Subcutaneous abdominal adipose tissue (tissue), 5 donors: ENCODE measurements at regions not wholly inside any gene's neighbourhood (a gene's known extent, or its start where the extent isn't known, plus 50 kb on each side); places are given as distances from the start of the nearest gene placed in this dataset.

Experiments used
- H3K27ac ChIP-seq: one replicate; pipeline ENCODE4 v1.7.0; 2013; ENCODE audit warnings: low read depth, mild to moderate bottlenecking, inconsistent platforms, low read length, moderate library complexity
- H3K27me3 ChIP-seq, 5 donors: one replicate each; pipeline ENCODE4 v1.7.0; 2013; ENCODE audit warnings: low read length in 5 of 5, inconsistent platforms in 1 of 5; ENCODE audit not compliant: control insufficient read depth in 5 of 5, insufficient read depth in 4 of 5
- H3K36me3 ChIP-seq, 5 donors: one replicate each; pipeline ENCODE4 v1.7.0; 2013; ENCODE audit warnings: low read length in 5 of 5; ENCODE audit not compliant: control insufficient read depth in 5 of 5, insufficient read depth in 5 of 5
- H3K4me1 ChIP-seq, 5 donors: one replicate each; pipeline ENCODE4 v1.7.0; 2013; ENCODE audit warnings: low read length in 5 of 5, mild to moderate bottlenecking in 3 of 5, moderate library complexity in 1 of 5; ENCODE audit not compliant: control insufficient read depth in 5 of 5, insufficient read depth in 5 of 5
- H3K4me3 ChIP-seq, 5 donors: one replicate each; pipeline ENCODE4 v1.7.0; 2013; ENCODE audit warnings: low read length in 5 of 5, low read depth in 1 of 5
- H3K9ac ChIP-seq, 5 donors: one replicate each; pipeline ENCODE4 v1.7.0; 2013; ENCODE audit warnings: low read length in 5 of 5, mild to moderate bottlenecking in 4 of 5, moderate library complexity in 3 of 5
- H3K9me3 ChIP-seq, 5 donors: one replicate each; pipeline ENCODE4 v1.7.0; 2013; ENCODE audit warnings: low read length in 5 of 5; ENCODE audit not compliant: control insufficient read depth in 5 of 5
- donor health status: healthy.
- donor health status: healthy.
- donor health status: healthy.
- donor health status: healthy.
- donor health status: healthy.

GRCh38 chr11:27754035-27755017 lies 54.1 kb upstream of the BDNF start:
- Histone ChIP-seq H3K27ac (no peak overlapping the region), H3K9me3 (no peaks in the 10 kb centered on the region), H3K9ac (no peak overlapping the region), H3K27me3 (peaks cover 0 to 2% (median 0%) of the 10 kb centered on the region in 5 donors), H3K36me3 (no peaks in the 10 kb centered on the region), H3K4me1 (no peaks in the 10 kb centered on the region), H3K4me3 (no peak overlapping the region)
